Glutamatergic neuron (in vitro differentiated cells): ENCODE measurements at regions not wholly inside any gene's neighbourhood (a gene's known extent, or its start where the extent isn't known, plus 50 kb on each side); places are given as distances from the start of the nearest gene placed in this dataset.

Experiments
- DNase-seq: peaks from one replicate; pipeline ENCODE4 v3.0.0; 2022
- H3K27ac Mint-ChIP-seq: one replicate; pipeline ENCODE4 v1.8.0; 2020; ENCODE audit warnings: mild to moderate bottlenecking, mixed read lengths, inconsistent platforms; ENCODE audit not compliant: unreplicated experiment
- H3K27me3 Mint-ChIP-seq: one replicate; pipeline ENCODE4 v1.8.0; 2020; ENCODE audit warnings: mild to moderate bottlenecking, moderate library complexity, mixed read lengths, inconsistent platforms; ENCODE audit not compliant: unreplicated experiment
- H3K36me3 Mint-ChIP-seq: one replicate; pipeline ENCODE4 v1.8.0; 2020; ENCODE audit warnings: mild to moderate bottlenecking, mixed read lengths, inconsistent platforms; ENCODE audit not compliant: unreplicated experiment
- H3K4me1 Mint-ChIP-seq: one replicate; pipeline ENCODE4 v1.8.0; 2020; ENCODE audit warnings: mild to moderate bottlenecking, low read depth, mixed read lengths, inconsistent platforms; ENCODE audit not compliant: unreplicated experiment
- H3K4me3 Mint-ChIP-seq: one replicate; pipeline ENCODE4 v1.8.0; 2020; ENCODE audit warnings: mild to moderate bottlenecking, mixed read lengths, inconsistent platforms; ENCODE audit not compliant: unreplicated experiment
- H3K9me3 Mint-ChIP-seq: one replicate; pipeline ENCODE4 v1.8.0; 2020; ENCODE audit warnings: mild to moderate bottlenecking, moderate library complexity, mixed read lengths, inconsistent platforms; ENCODE audit not compliant: unreplicated experiment
- CTCF ChIP-seq: fragments of 200-600 bp; sonication (generic); IDR thresholded peaks from one replicate; pipeline ENCODE4 v1.5.0; 2021; ENCODE audit not compliant: partially characterized antibody, unreplicated experiment

DNA sequence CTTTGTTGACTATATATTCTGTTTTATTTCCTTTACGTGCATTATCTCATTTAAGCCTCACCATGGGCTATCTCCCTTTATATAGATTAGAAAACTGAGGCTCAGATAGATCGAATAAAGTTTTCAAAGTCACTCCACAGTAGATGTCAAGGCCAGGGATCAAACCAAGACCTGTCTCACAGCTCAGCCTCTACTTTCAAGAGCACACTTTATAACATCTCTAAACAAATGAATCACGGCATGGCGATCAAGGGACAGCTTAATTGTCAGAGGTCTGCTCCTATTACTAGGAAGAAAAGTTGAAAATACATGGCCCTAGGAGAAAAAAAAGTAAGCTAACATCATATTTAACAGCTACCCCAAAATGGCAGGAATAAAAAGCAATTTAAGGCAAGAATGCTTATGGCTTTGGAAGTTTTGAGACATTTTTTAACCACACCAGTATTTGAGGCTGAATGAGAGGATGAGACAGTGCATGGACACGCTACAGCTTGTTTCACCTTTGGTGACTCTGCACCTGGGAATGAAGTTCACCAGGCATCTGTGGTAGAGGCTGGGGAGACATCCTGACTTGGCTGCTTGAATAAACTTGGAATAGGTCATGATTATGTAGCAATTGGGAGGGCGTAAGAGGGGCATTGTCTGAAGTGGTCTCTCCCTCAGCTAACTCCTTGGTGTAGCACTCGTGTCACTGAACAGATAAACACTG is 486.8 kb upstream of the WWC1 start:
- Mint-ChIP-seq H3K36me3 (no peaks in the 10 kb centered on the region), H3K9me3 (no peaks in the 10 kb centered on the region), H3K27ac (no peak overlapping the region), H3K4me3 (no peak overlapping the region), H3K4me1 (no peaks in the 10 kb centered on the region), H3K27me3 (peaks cover 1% of the 10 kb centered on the region)
- TF ChIP-seq CTCF, result no peak
- no peak for DNase-seq

DNA sequence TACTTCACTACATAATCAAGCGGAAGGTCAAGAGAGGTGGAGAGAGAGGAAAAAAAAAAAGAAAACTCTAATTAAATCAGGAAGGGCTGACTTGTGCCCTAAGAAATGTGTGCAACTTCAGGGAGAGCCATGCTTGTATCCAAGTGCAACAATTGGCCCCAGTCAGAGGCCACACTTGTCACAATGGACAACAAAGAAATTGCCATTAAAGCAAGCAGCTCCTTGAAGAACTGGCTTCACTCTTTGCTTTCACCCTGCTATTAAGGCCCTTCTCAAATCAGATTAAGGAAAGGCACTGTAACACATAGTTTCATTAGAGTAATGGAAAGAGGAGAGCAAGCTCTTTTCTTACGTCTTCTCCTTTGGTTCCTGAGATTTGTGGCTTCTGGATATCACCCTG is 480.9 kb upstream of the WWC1 start:
- H3K9me3 Mint-ChIP-seq, result no peaks in the 10 kb centered on the region
- H3K27ac Mint-ChIP-seq, result no peak overlapping the region
- H3K36me3 Mint-ChIP-seq, result no peaks in the 10 kb centered on the region
- DNase-seq, result no peak
- TF ChIP-seq CTCF, result no peak
- H3K4me1 Mint-ChIP-seq, result peaks cover 10% of the 10 kb centered on the region
- H3K27me3 Mint-ChIP-seq, result no peaks in the 10 kb centered on the region
- H3K4me3 Mint-ChIP-seq, result no peak overlapping the region

DNA sequence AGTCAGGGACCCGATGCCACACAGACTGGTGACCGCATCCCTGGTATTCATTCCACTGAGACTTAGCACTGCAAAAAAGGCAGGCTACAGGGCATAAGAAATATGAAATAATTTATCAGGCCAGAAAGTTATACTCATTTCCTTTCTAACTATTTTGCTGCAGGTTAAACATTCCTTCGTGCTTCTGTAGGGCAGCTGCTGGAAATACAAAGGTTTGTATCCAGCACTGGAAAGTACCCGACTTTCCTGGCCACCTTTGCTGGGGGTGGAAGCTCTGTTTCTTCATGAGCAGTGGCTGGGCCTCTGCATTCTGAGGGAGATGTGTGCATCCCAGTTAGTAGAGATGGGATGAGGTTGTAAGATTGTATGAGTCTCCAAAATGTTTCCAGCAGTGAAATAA is 478.6 kb upstream of the WWC1 start:
- H3K4me1 Mint-ChIP-seq, result peaks cover 10% of the 10 kb centered on the region
- no peak overlapping the region for H3K27ac Mint-ChIP-seq
- H3K4me3 Mint-ChIP-seq, result no peak overlapping the region
- H3K9me3 Mint-ChIP-seq, result no peaks in the 10 kb centered on the region
- TF ChIP-seq CTCF, result no peak
- no peaks in the 10 kb centered on the region for H3K27me3 Mint-ChIP-seq
- H3K36me3 Mint-ChIP-seq, result no peaks in the 10 kb centered on the region
- no peak for DNase-seq

DNA sequence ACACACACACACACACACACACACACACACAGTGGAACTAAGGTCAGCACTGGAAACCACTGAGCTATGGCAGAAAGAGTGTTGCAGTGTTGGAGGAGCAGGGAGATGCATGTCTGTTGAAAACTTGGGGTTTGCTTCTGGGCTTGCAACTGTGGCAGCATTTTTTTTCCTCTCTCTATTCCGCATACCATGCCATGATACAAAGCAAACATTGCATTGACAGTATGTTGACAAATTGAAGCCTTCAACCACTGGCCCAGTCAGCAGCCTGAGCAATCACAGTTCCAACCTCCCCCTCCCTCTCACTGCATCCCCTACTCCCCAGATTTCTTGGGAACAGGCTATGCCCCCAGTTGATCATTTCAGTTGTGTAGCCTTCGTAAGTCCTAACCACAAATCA is 478.1 kb upstream of the WWC1 start:
- Mint-ChIP-seq H3K27ac (no peak overlapping the region), H3K4me1 (peaks cover 10% of the 10 kb centered on the region), H3K4me3 (no peak overlapping the region)

More for the DNA sequence above, 478.1 kb upstream of the WWC1 start:
- Mint-ChIP-seq H3K36me3 (no peaks in the 10 kb centered on the region), H3K9me3 (no peaks in the 10 kb centered on the region), H3K27me3 (no peaks in the 10 kb centered on the region)
- no peak for DNase-seq
- TF ChIP-seq CTCF, result no peak
